Keratinocyte (primary cell): ENCODE measurements at regions not wholly inside any gene's neighbourhood (a gene's known extent, or its start where the extent isn't known, plus 50 kb on each side); places are given as distances from the start of the nearest gene placed in this dataset.

Source experiments
- DNase-seq: peaks from one replicate; pipeline ENCODE4 v3.0.0-alpha.2; 2011; ENCODE audit warnings: low read depth, missing footprints, low spot score
- FAIRE-seq: peaks from 2 replicates; lab custom pipeline; 2011; peaks lifted over from hg19 to GRCh38; lab: Jason Lieb, UNC
- H2AFZ ChIP-seq: 2 replicates; pipeline ENCODE4 v1.6.0; 2012; ENCODE audit warnings: low read length, control low read depth, inconsistent platforms; ENCODE audit not compliant: control insufficient read depth
- H3K27ac ChIP-seq: 2 replicates; pipeline ENCODE4 v1.5.1; 2011; ENCODE audit warnings: low read length; ENCODE audit not compliant: control insufficient read depth, insufficient read depth
- H3K27me3 ChIP-seq: 3 replicates; pipeline ENCODE4 v1.6.0; 2011; ENCODE audit warnings: low read length; ENCODE audit not compliant: control insufficient read depth, insufficient read depth; ENCODE audit errors: extremely low read depth
- H3K36me3 ChIP-seq, 2 experiments: 2 replicates in 1 of 2; 3 replicates in 1 of 2; pipeline ENCODE4 v1.5.1; 2011; ENCODE audit warnings: low read length in 2 of 2, mild to moderate bottlenecking in 1 of 2; ENCODE audit not compliant: control insufficient read depth in 2 of 2, insufficient read depth in 2 of 2; ENCODE audit errors: extremely low read depth in 1 of 2
- H3K4me1 ChIP-seq: 3 replicates; pipeline ENCODE4 v1.5.1; 2011; ENCODE audit warnings: low read length; ENCODE audit not compliant: control insufficient read depth, insufficient read depth; ENCODE audit errors: extremely low read depth
- H3K4me2 ChIP-seq: 3 replicates; pipeline ENCODE4 v1.6.0; 2011; ENCODE audit warnings: low read depth, low read length; ENCODE audit not compliant: control insufficient read depth, insufficient read depth; ENCODE audit errors: extremely low read depth
- H3K4me3 ChIP-seq, 3 experiments: fragments of 200-600 bp in 1 of 3; sonication (generic) in 1 of 3; 2 replicates in 2 of 3; 3 replicates in 1 of 3; pipeline ENCODE4 v1.5.1; 2011 to 2016; ENCODE audit warnings: low read length in 3 of 3, mild to moderate bottlenecking in 3 of 3, control low read depth in 2 of 3, inconsistent platforms in 1 of 3, low read depth in 1 of 3, mixed read lengths in 1 of 3, mixed run types in 1 of 3, moderate library complexity in 1 of 3; ENCODE audit not compliant: control insufficient read depth in 2 of 3, insufficient read depth in 2 of 3; ENCODE audit errors: extremely low read depth in 1 of 3
- H3K79me2 ChIP-seq: 2 replicates; pipeline ENCODE4 v1.6.0; 2012; ENCODE audit warnings: low read length; ENCODE audit not compliant: control insufficient read depth, insufficient read depth
- H3K9ac ChIP-seq: 3 replicates; pipeline ENCODE4 v1.6.0; 2011; ENCODE audit warnings: low read length; ENCODE audit not compliant: control insufficient read depth, insufficient read depth; ENCODE audit errors: extremely low read depth
- H3K9me1 ChIP-seq: 3 replicates; pipeline ENCODE4 v1.6.0; 2011; ENCODE audit warnings: low read length; ENCODE audit not compliant: control insufficient read depth, insufficient read depth; ENCODE audit errors: extremely low read depth
- H3K9me3 ChIP-seq: 2 replicates; pipeline ENCODE4 v1.5.1; 2012; ENCODE audit warnings: low read depth, low read length; ENCODE audit not compliant: control insufficient read depth
- H4K20me1 ChIP-seq: 3 replicates; pipeline ENCODE4 v1.6.0; 2011; ENCODE audit warnings: low read length; ENCODE audit not compliant: control insufficient read depth, insufficient read depth; ENCODE audit errors: extremely low read depth
- CTCF ChIP-seq, 3 experiments: IDR thresholded peaks in 1 of 3; conservative IDR thresholded peaks in 1 of 3; optimal IDR thresholded peaks in 1 of 3; 2 replicates in 2 of 3; 3 replicates in 1 of 3; pipeline versions ENCODE3 to v1.5.1; 2011; ENCODE audit warnings: low read length in 3 of 3, mild to moderate bottlenecking in 3 of 3, moderate library complexity in 2 of 3, control low read depth in 1 of 3, inconsistent platforms in 1 of 3; ENCODE audit not compliant: insufficient read depth in 2 of 3; ENCODE audit errors: extremely low read depth in 1 of 3
- EZH2 ChIP-seq: IDR thresholded peaks from one replicate; pipeline ENCODE4 v1.6.1; 2012; ENCODE audit warnings: inconsistent platforms, mild to moderate bottlenecking, low read length, moderate library complexity
- dilution Hi-C: fragments of 300-500 bp; cut with MboI; formaldehyde crosslinking; loops from one replicate; pipeline ENCODE4 v1.7.0; 2020; ENCODE audit warnings: low sequenced_read_pairs; ENCODE audit not compliant: extremely low pct_ligation_motif_present

GRCh38 chr16:50887500-50888298 is 145.8 kb downstream of the CYLD start:
- dilution Hi-C loops: no loop called here
- Histone ChIP-seq H3K9me1 (no peaks in the 10 kb centered on the region), H3K4me2 (no peak overlapping the region), H3K4me1 (no peaks in the 10 kb centered on the region), H3K9ac (no peak overlapping the region), H3K4me3 (no peak overlapping the region), H3K9me3 (no peaks in the 10 kb centered on the region), H3K36me3 (no peaks in the 10 kb centered on the region), H3K27me3 (no peaks in the 10 kb centered on the region), H3K27ac (no peak overlapping the region), H2AFZ (no peak overlapping the region), H4K20me1 (no peaks in the 10 kb centered on the region), H3K79me2 (no peaks in the 10 kb centered on the region)
- no peak for FAIRE-seq
- no peak for DNase-seq
- no peak for TF ChIP-seq CTCF (optimal IDR thresholded peaks at IDR 0.05 in 1 of 3, IDR thresholded peaks at IDR 0.05 in 1 of 3, conservative IDR thresholded peaks at IDR 0.05 in 1 of 3; ENCODE audit: extremely low read depth in 1 of 3, insufficient read depth in 2 of 3, low read length in 3 of 3)
- no peak for TF ChIP-seq EZH2

DNA sequence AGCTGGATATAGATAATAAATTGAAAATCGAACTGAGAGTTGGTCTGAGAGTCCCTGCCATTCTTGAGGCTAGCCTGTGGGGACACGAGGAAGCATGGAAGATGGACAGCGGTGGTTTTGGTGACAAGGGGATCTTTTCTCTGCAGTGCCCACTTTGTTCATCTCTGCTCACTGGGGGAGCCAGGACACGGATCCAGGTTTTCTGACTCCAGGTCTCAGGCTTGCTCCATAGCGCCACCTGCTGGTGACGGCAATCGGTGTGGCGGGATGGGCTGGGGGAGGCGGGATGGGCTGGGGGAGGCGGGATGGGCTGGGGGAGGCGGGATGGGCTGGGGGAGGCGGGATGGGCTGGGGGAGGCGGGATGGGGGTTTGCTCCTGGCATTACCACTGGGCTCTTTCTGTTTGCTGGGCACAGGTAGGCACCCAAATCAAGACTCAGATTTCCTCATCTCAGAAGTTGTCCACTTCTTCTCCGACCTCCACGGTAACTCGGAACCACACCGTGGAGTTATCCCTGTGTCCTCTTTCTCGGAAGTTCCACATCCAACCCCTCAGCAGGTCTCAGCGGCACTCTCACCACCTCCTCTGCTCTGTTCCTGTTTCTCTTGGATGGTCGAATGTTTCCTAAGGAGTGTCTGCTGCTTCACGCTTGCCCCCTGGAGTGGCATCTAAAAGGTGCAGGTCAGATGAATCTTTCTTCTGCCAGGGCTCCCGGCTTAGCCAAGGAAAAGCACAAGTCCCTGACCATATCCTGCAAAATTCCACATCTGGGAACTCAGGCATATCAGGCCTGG is 142.4 kb downstream of the CYLD start:
- H2AFZ ChIP-seq: no peak overlapping the region
- dilution Hi-C loops: no loop called here

More for the DNA sequence above, 142.4 kb downstream of the CYLD start:
- Histone ChIP-seq H3K36me3 (no peaks in the 10 kb centered on the region), H3K9me1 (no peaks in the 10 kb centered on the region), H3K9me3 (no peaks in the 10 kb centered on the region), H3K9ac (no peak overlapping the region), H3K27ac (no peak overlapping the region), H4K20me1 (no peaks in the 10 kb centered on the region), H3K79me2 (no peaks in the 10 kb centered on the region), H3K4me3 (no peak overlapping the region), H3K4me2 (no peak overlapping the region), H3K4me1 (peaks cover 2% of the 10 kb centered on the region), H3K27me3 (no peaks in the 10 kb centered on the region)
- no peak for FAIRE-seq
- no peak for DNase-seq
- peak; percentile 11 to 58 (median 54) for TF ChIP-seq CTCF (optimal IDR thresholded peaks at IDR 0.05 in 1 of 3, IDR thresholded peaks at IDR 0.05 in 1 of 3, conservative IDR thresholded peaks at IDR 0.05 in 1 of 3; ENCODE audit: extremely low read depth in 1 of 3, insufficient read depth in 2 of 3, low read length in 3 of 3)
- no peak for TF ChIP-seq EZH2
